K562 (cell line): ENCODE measurements at regions not wholly inside any gene's neighbourhood (a gene's known extent, or its start where the extent isn't known, plus 50 kb on each side); places are given as distances from the start of the nearest gene placed in this dataset.

Experiments used
- CHD7 ChIP-seq: fragments of 200-600 bp; sonication (generic); IDR thresholded peaks from one replicate; pipeline ENCODE4 v1.6.1; 2012; ENCODE audit warnings: mild to moderate bottlenecking, low read depth, low read length, inconsistent platforms
- EGR1 ChIP-seq: fragments of 450-650 bp; conservative IDR thresholded peaks from 2 replicates; pipeline ENCODE4 v1.6.1; 2017; ENCODE audit warnings: mild to moderate bottlenecking
- MBD2 ChIP-seq: sonication (generic); IDR thresholded peaks from 2 replicates; pipeline ENCODE4 v1.6.1; 2016; ENCODE audit warnings: low read depth, borderline replicate concordance
- NR4A1 ChIP-seq, 2 experiments: fragments of 250-450 bp in 1 of 2; fragments of 450-650 bp in 1 of 2; sonication (Bioruptor Pico) in 1 of 2; IDR thresholded peaks; 2 replicates each; pipeline versions ENCODE4 v1.4.0 to v1.6.1; 2016 to 2020; ENCODE audit warnings: mild to moderate bottlenecking in 2 of 2, missing compliant biosample characterization in 1 of 2, missing genetic modification characterization in 1 of 2, moderate library complexity in 1 of 2
- SP1 ChIP-seq: sonication (generic); formaldehyde crosslinking; IDR thresholded peaks from 2 replicates; pipeline ENCODE4 v1.8.1; 2022; ENCODE audit warnings: mild to moderate bottlenecking, missing genetic modification reagents
- ZBTB12 ChIP-seq: fragments of 250-450 bp; sonication (Bioruptor Pico); IDR thresholded peaks from 2 replicates; pipeline ENCODE4 v1.4.0; 2020
- ZFX ChIP-seq: sonication (generic); formaldehyde crosslinking; IDR thresholded peaks from 2 replicates; pipeline ENCODE4 v1.8.0; 2022; ENCODE audit warnings: mild to moderate bottlenecking, missing genetic modification reagents, moderate library complexity

GRCh38 chr10:62587011-62587410, 212.8 kb downstream of the ZNF365 start (continued):
- TF ChIP-seq CHD7, result no peak
- TF ChIP-seq EGR1, result no peak
- no peak for TF ChIP-seq NR4A1 (CRISPR knock-in tag; IDR thresholded peaks at IDR 0.05)
- no peak for TF ChIP-seq NR4A1 (tag; IDR thresholded peaks at IDR 0.05)
- no peak for TF ChIP-seq ZFX (CRISPR knock-in tag)
- no peak for TF ChIP-seq MBD2
- no peak for TF ChIP-seq ZBTB12
- TF ChIP-seq SP1 (CRISPR knock-in tag), result no peak
